NCI-H82 (cell line): ENCODE measurements at regions not wholly inside any gene's neighbourhood (a gene's known extent, or its start where the extent isn't known, plus 50 kb on each side); places are given as distances from the start of the nearest gene placed in this dataset.

Source experiments
- DNase-seq: peaks from one replicate; lab custom pipeline; 2025; lab: John Stamatoyannopoulos, UW

DNA sequence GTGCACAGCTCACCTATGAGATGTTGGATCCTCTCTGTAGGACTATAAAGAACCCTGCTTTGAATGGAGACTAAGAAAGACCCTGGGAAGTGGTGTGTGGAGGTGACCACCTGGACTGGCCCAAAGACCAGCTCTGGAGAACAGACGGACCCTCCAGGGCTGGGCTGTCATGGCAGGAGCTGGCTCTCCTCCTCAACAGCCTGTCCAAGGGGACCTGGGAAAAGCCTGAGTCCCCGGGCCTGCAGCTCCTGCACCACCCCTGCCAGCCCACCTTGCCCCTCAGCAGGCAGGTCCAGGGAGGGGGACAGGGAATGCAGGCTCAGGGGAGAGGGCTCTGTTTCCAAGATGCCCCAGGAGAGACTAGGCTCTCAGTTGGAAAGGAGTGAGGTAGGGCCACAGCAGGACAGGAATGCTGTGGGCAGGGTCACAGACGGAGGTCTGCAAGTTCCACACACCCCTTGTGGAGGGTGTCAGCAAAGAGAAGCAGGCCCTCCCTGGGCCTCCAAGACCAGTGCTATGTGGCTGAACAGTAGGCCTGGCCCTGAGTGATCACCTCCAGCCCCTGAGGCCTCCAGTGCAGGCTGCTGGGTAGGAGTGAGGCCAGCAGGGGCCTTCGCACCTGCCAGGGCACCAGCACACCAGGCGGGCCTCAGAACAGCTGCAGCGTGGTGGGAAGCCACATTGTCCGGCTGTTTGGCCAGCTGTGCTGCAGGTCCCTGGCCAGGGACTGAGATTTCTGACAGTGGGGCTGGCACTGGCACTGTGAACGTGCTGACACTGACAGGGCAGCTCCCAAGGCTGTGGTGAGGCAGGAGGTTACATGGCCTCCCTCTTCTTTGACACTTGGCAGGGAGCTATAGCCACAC lies 86.4 kb upstream of the OTOS start:
- no peak for DNase-seq

DNA sequence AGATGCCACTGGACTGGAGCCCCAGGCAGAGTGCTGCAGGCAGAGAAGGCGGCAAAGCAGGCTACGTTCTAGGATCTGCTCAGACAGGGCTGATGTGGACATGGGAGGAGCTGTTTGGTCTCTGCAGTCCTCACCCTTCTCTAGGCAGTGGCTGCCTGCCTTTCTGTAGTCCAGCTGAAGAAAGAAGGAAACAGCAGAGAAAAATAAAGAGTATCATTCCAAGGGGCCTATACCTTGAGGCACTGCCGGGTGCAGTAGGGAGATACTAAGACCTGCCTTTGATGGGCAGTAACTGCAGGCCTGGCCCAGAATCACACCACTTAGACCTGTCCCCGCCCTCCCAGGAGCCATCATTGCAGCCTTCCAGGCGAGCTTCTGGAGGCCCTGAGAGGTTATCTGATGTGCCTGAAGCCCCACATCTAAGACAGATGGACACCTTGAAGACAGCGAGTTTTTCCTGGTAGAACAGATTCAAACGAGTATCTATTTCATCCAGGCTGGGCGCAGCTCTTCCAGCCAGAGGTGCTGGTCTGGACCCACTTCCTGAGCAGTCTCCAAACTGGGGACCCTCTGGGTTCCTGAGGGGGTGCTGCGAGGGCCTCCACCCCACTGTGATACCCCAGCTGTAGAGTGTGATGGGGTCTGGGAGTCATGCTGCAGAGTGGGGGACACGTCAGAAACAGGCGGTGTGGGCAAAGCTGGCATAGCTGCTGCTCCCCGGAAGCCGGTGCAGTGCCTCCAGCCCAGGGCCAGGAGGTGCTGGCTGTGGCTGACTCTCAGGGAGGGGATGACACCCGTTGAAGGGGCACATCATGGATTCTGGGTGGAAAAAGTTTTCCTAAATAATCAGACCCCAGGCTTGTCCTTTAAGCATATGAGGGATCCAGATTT lies 87.3 kb upstream of the OTOS start:
- DNase-seq, result no peak

GRCh38 chr2:240229005-240229404 lies 88.5 kb upstream of the OTOS start:
- DNase-seq, result no peak

GRCh38 chr2:240229603-240230235 lies 89.3 kb upstream of the OTOS start:
- DNase-seq, result no peak

GRCh38 chr2:240230291-240230931 lies 90.0 kb upstream of the OTOS start:
- DNase-seq, result peak; percentile 20

DNA sequence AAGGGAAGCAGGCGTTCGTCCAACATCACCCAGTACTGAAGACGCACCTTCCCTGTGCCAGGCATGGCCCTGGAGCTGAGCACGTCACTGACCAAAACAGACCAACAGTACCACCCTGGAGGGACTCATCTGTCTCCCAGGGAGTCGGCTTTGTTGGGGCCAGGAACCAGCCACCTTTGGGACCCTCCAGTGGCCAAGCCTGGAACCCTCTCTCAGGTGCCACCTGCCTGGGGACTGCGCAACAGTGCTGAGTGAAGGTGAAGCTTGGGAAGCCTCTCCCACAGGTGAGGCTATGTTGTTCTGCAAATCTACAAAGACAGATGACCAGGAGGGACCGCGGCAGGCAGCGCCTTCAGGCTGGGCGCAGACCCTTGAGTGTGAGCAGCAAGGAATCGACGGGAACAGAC lies 91.4 kb upstream of the OTOS start:
- DNase-seq, result no peak

GRCh38 chr2:240232264-240232915 lies 91.9 kb upstream of the OTOS start:
- no peak for DNase-seq

- DNase-seq, result peak; percentile 85
These were observed 92.8 kb upstream of the OTOS start for GRCh38 chr2:240232961-240233884.

- DNase-seq, result no peak
These were observed 93.5 kb upstream of the OTOS start for GRCh38 chr2:240233885-240234502.

DNA sequence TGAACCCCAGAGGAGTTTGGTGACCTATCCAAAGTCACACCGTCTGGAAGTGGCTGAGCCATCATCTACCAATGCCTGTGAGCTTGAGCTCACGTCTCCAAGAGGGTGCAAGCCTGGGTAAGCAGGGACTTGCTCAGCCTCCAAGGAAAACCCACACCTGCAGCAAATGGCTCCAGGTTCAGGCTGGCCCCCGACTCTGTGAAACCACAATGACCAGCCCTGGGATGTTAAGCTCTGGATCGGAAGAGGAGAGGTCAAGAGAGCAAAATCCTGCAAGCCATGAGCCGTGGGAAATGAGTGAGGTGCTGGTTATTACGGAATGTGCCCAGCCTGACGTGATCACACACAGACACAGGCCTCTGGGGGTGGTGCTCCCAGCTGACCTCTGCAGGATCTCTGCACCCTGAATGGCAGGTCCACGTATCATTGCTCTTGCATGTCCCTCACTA lies 94.1 kb upstream of the OTOS start:
- no peak for DNase-seq

GRCh38 chr2:240235149-240235803 lies 94.8 kb upstream of the OTOS start:
- DNase-seq, result no peak

GRCh38 chr2:240235811-240236210 lies 95.4 kb upstream of the OTOS start:
- DNase-seq, result no peak

GRCh38 chr2:240236217-240237111 lies 96.0 kb upstream of the OTOS start:
- DNase-seq, result peak; percentile 57

GRCh38 chr2:240237609-240238174 lies 97.2 kb upstream of the OTOS start:
- DNase-seq, result no peak

GRCh38 chr2:240238201-240238600 lies 97.7 kb upstream of the OTOS start:
- DNase-seq, result no peak

DNA sequence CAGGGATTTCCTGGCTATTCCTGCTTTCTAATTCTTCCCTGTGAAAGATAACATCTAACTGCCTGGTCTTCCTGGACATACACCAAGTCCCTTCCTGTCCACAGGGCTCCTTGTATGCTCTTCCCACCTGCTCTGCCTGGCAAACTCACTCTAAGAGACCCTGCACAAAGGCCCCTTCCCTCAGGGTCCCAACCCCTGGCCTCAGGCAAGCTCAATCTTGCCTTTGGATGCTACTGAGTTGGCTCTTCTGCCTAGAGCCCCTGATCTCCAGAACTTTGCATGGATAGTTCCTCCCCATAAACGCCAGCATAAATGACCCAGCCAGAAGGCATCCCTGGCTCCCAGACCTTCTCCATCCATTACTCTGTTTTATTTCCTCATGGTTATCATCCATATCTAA lies 98.3 kb upstream of the OTOS start:
- DNase-seq, result no peak

GRCh38 chr2:240239325-240239724 lies 98.9 kb upstream of the OTOS start:
- DNase-seq, result no peak
